ENCODE measurements at regions not wholly inside any gene's neighbourhood (a gene's known extent, or its start where the extent isn't known, plus 50 kb on each side); places are given as distances from the start of the nearest gene placed in this dataset.
"Not testable (repeated sequence)": the region's sequence is repeated elsewhere in the genome, so short reads cannot be mapped to it uniquely, and the experiment has no call there.

DNA sequence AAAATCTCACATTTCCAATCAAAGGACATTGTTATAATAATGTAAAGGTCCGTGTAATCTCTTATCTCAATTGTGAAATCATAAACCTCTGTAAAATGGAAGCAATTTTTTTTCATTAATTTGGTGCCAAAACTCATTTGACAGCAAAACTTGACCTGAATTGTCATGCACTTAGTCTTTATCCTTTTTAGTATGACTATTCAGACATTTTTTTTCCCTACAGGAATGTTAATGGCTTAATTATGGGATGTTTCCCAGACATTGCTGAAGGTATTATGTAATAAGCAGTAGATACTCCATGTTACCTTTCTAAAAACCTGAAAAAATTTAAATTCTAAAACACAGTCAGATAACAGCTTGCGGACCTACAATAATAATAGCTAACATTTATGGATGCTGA, 228.9 kb downstream of the LHFPL1 start:
- H3K4me3 Mint-ChIP-seq, result no peak overlapping the region
- H3K9me3 ChIP-seq (ENCODE audit: control insufficient read depth in 1 of 2, low read length in 2 of 2), result no peaks in the 10 kb centered on the region
- no peak overlapping the region for H3K27ac Mint-ChIP-seq
- H3K4me1 ChIP-seq (ENCODE audit: insufficient read depth, low read length), result no peaks in the 10 kb centered on the region
- no peaks in the 10 kb centered on the region for H3K36me3 Mint-ChIP-seq
- H3K27ac ChIP-seq (ENCODE audit: low read depth, low read length), result no peak overlapping the region
- H3K36me3 ChIP-seq (ENCODE audit: insufficient read depth, low read length), result no peaks in the 10 kb centered on the region
- H3K4me1 Mint-ChIP-seq, result no peaks in the 10 kb centered on the region
- no peak for DNase-seq
- CTCF ChIA-PET (ENCODE audit: partially characterized antibody), result no interaction called here
- no peak overlapping the region for H3K4me3 ChIP-seq (ENCODE audit: low read length in 2 of 2)
- POLR2A ChIA-PET (ENCODE audit: partially characterized antibody), result no interaction called here
- no peaks in the 10 kb centered on the region for H3K27me3 ChIP-seq (ENCODE audit: insufficient read depth, low read length)
- no peaks in the 10 kb centered on the region for H3K9me3 Mint-ChIP-seq
- H3K27me3 Mint-ChIP-seq, result no peaks in the 10 kb centered on the region
- intact Hi-C loops (cut with micrococcal nuclease), result no loop called here

GRCh38 chrX:112440277-112440676, 239.5 kb downstream of the LHFPL1 start:
- POLR2A ChIA-PET (ENCODE audit: partially characterized antibody), result no interaction called here
- Mint-ChIP-seq H3K27ac (no peak overlapping the region), H3K4me3 (no peak overlapping the region), H3K9me3 (no peaks in the 10 kb centered on the region), H3K4me1 (no peaks in the 10 kb centered on the region), H3K36me3 (no peaks in the 10 kb centered on the region), H3K27me3 (no peaks in the 10 kb centered on the region)
- H3K27me3 ChIP-seq (ENCODE audit: insufficient read depth, low read length), result no peaks in the 10 kb centered on the region
- CTCF ChIA-PET (ENCODE audit: partially characterized antibody), result no interaction called here
- DNase-seq, result no peak
- no peak overlapping the region for H3K27ac ChIP-seq (ENCODE audit: low read depth, low read length)
- no peaks in the 10 kb centered on the region for H3K36me3 ChIP-seq (ENCODE audit: insufficient read depth, low read length)
- no peak overlapping the region for H3K4me3 ChIP-seq (ENCODE audit: low read length in 2 of 2)
- H3K9me3 ChIP-seq (ENCODE audit: control insufficient read depth in 1 of 2, low read length in 2 of 2), result no peaks in the 10 kb centered on the region
- intact Hi-C loops (cut with micrococcal nuclease), result no loop called here
- H3K4me1 ChIP-seq (ENCODE audit: insufficient read depth, low read length), result no peaks in the 10 kb centered on the region

GRCh38 chrX:112424166-112424565, 255.6 kb downstream of the LHFPL1 start:
- H3K4me1 Mint-ChIP-seq, result no peaks in the 10 kb centered on the region
- Histone ChIP-seq H3K27me3 (ENCODE audit: insufficient read depth, low read length) (no peaks in the 10 kb centered on the region), H3K9me3 (ENCODE audit: control insufficient read depth in 1 of 2, low read length in 2 of 2) (no peaks in the 10 kb centered on the region), H3K4me3 (ENCODE audit: low read length in 2 of 2) (no peak overlapping the region), H3K27ac (ENCODE audit: low read depth, low read length) (no peak overlapping the region), H3K4me1 (ENCODE audit: insufficient read depth, low read length) (no peaks in the 10 kb centered on the region), H3K36me3 (ENCODE audit: insufficient read depth, low read length) (no peaks in the 10 kb centered on the region)
- no peak for DNase-seq
- no peak overlapping the region for H3K27ac Mint-ChIP-seq
- H3K9me3 Mint-ChIP-seq, result no peaks in the 10 kb centered on the region
- POLR2A ChIA-PET (ENCODE audit: partially characterized antibody), result no interaction called here
- intact Hi-C loops (cut with micrococcal nuclease), result no loop called here
- H3K36me3 Mint-ChIP-seq, result no peaks in the 10 kb centered on the region
- CTCF ChIA-PET (ENCODE audit: partially characterized antibody), result no interaction called here
- no peaks in the 10 kb centered on the region for H3K27me3 Mint-ChIP-seq
- H3K4me3 Mint-ChIP-seq, result no peak overlapping the region

GRCh38 chrX:112391313-112391712, 288.4 kb downstream of the LHFPL1 start:
- intact Hi-C loops (cut with micrococcal nuclease), result no loop called here
- Histone ChIP-seq H3K27me3 (ENCODE audit: insufficient read depth, low read length) (no peaks in the 10 kb centered on the region), H3K4me3 (ENCODE audit: low read length in 2 of 2) (no peak overlapping the region), H3K36me3 (ENCODE audit: insufficient read depth, low read length) (no peaks in the 10 kb centered on the region), H3K4me1 (ENCODE audit: insufficient read depth, low read length) (no peaks in the 10 kb centered on the region), H3K9me3 (ENCODE audit: control insufficient read depth in 1 of 2, low read length in 2 of 2) (no peaks in the 10 kb centered on the region), H3K27ac (ENCODE audit: low read depth, low read length) (no peak overlapping the region)
- no peaks in the 10 kb centered on the region for H3K36me3 Mint-ChIP-seq
- no peak for DNase-seq
- H3K4me3 Mint-ChIP-seq, result no peak overlapping the region
- no peaks in the 10 kb centered on the region for H3K4me1 Mint-ChIP-seq
- ChIA-PET CTCF (ENCODE audit: partially characterized antibody) (no interaction called here), POLR2A (ENCODE audit: partially characterized antibody) (no interaction called here)
- H3K9me3 Mint-ChIP-seq, result peaks cover 0 to 2% (median 0%) of the 10 kb centered on the region in 8 donors
- no peaks in the 10 kb centered on the region for H3K27me3 Mint-ChIP-seq
- H3K27ac Mint-ChIP-seq, result no peak overlapping the region

- H3K4me3 ChIP-seq (ENCODE audit: low read length in 2 of 2); DNase-seq; CTCF ChIA-PET (ENCODE audit: partially characterized antibody); H3K27ac Mint-ChIP-seq; H3K4me1 ChIP-seq (ENCODE audit: insufficient read depth, low read length); H3K9me3 Mint-ChIP-seq; H3K36me3 Mint-ChIP-seq; H3K4me1 Mint-ChIP-seq; intact Hi-C loops (cut with micrococcal nuclease); H3K27me3 Mint-ChIP-seq; H3K27ac ChIP-seq (ENCODE audit: low read depth, low read length); H3K36me3 ChIP-seq (ENCODE audit: insufficient read depth, low read length); H3K27me3 ChIP-seq (ENCODE audit: insufficient read depth, low read length); POLR2A ChIA-PET (ENCODE audit: partially characterized antibody); H3K9me3 ChIP-seq (ENCODE audit: control insufficient read depth in 1 of 2, low read length in 2 of 2); H3K4me3 Mint-ChIP-seq: not testable (repeated sequence)
Observed at GRCh38 chrX:112381649-112382298, 298.0 kb downstream of the LHFPL1 start.

- Mint-ChIP-seq H3K27me3 (no peaks in the 10 kb centered on the region), H3K4me3 (no peak overlapping the region), H3K36me3 (no peaks in the 10 kb centered on the region), H3K9me3 (peaks cover 0 to 2% (median 0%) of the 10 kb centered on the region in 8 donors), H3K4me1 (no peaks in the 10 kb centered on the region), H3K27ac (no peak overlapping the region)
- DNase-seq, result no peak
- no peak overlapping the region for H3K4me3 ChIP-seq (ENCODE audit: low read length in 2 of 2)
- POLR2A ChIA-PET (ENCODE audit: partially characterized antibody), result no interaction called here
- no peak overlapping the region for H3K27ac ChIP-seq (ENCODE audit: low read depth, low read length)
- no peaks in the 10 kb centered on the region for H3K36me3 ChIP-seq (ENCODE audit: insufficient read depth, low read length)
- H3K27me3 ChIP-seq (ENCODE audit: insufficient read depth, low read length), result no peaks in the 10 kb centered on the region
- no peaks in the 10 kb centered on the region for H3K4me1 ChIP-seq (ENCODE audit: insufficient read depth, low read length)
- intact Hi-C loops (cut with micrococcal nuclease), result no loop called here
- H3K9me3 ChIP-seq (ENCODE audit: control insufficient read depth in 1 of 2, low read length in 2 of 2), result no peaks in the 10 kb centered on the region
- CTCF ChIA-PET (ENCODE audit: partially characterized antibody), result no interaction called here
Observed at GRCh38 chrX:112380541-112381278, 298.1 kb upstream of the TRPC5 start.

- Histone ChIP-seq H3K9me3 (ENCODE audit: control insufficient read depth in 1 of 2, low read length in 2 of 2) (no peaks in the 10 kb centered on the region), H3K27ac (ENCODE audit: low read depth, low read length) (no peak overlapping the region), H3K4me3 (ENCODE audit: low read length in 2 of 2) (no peak overlapping the region), H3K36me3 (ENCODE audit: insufficient read depth, low read length) (no peaks in the 10 kb centered on the region), H3K27me3 (ENCODE audit: insufficient read depth, low read length) (no peaks in the 10 kb centered on the region), H3K4me1 (ENCODE audit: insufficient read depth, low read length) (no peaks in the 10 kb centered on the region)
- no peak overlapping the region for H3K4me3 Mint-ChIP-seq
- H3K36me3 Mint-ChIP-seq, result no peaks in the 10 kb centered on the region
- H3K27ac Mint-ChIP-seq, result no peak overlapping the region
- POLR2A ChIA-PET (ENCODE audit: partially characterized antibody), result no interaction called here
- intact Hi-C loops (cut with micrococcal nuclease), result no loop called here
- H3K27me3 Mint-ChIP-seq, result no peaks in the 10 kb centered on the region
- H3K9me3 Mint-ChIP-seq, result no peaks in the 10 kb centered on the region
- H3K4me1 Mint-ChIP-seq, result no peaks in the 10 kb centered on the region
- CTCF ChIA-PET (ENCODE audit: partially characterized antibody), result no interaction called here
- DNase-seq, result no peak
Observed at GRCh38 chrX:112377481-112377880, 294.9 kb upstream of the TRPC5 start.
